Parathyroid adenoma (tissue), 2 donors: ENCODE measurements at regions not wholly inside any gene's neighbourhood (a gene's known extent, or its start where the extent isn't known, plus 50 kb on each side); places are given as distances from the start of the nearest gene placed in this dataset.

Experiments used
- H2AFZ ChIP-seq: fragments of 300-600 bp; sonication (generic); one replicate; pipeline ENCODE4 v1.7.0; 2017; ENCODE audit warnings: antibody characterized with exemption, mild to moderate bottlenecking
- H3K27ac ChIP-seq: fragments of 300-600 bp; sonication (generic); one replicate; pipeline ENCODE4 v1.7.0; 2017
- H3K27me3 ChIP-seq: fragments of 300-600 bp; sonication (generic); one replicate; pipeline ENCODE4 v1.7.0; 2017; ENCODE audit warnings: low read length; ENCODE audit not compliant: control insufficient read depth, insufficient read depth
- H3K36me3 ChIP-seq: fragments of 300-600 bp; sonication (generic); one replicate; pipeline ENCODE4 v1.7.0; 2017; ENCODE audit warnings: low read length; ENCODE audit not compliant: control insufficient read depth, insufficient read depth
- H3K4me1 ChIP-seq: fragments of 300-600 bp; sonication (generic); one replicate; pipeline ENCODE4 v1.7.0; 2017; ENCODE audit warnings: control low read depth
- H3K4me2 ChIP-seq: fragments of 300-600 bp; sonication (generic); one replicate; pipeline ENCODE4 v1.7.0; 2017; ENCODE audit warnings: low read length
- H3K4me3 ChIP-seq: fragments of 300-600 bp; sonication (generic); one replicate; pipeline ENCODE4 v1.7.0; 2017; ENCODE audit warnings: low read depth, low read length
- H3K79me2 ChIP-seq: fragments of 300-600 bp; sonication (generic); one replicate; pipeline ENCODE4 v1.7.0; 2017; ENCODE audit warnings: control low read depth
- H3K9ac ChIP-seq: fragments of 300-600 bp; sonication (generic); one replicate; pipeline ENCODE4 v1.7.0; 2017; ENCODE audit warnings: mild to moderate bottlenecking
- H3K9me3 ChIP-seq: fragments of 300-600 bp; sonication (generic); one replicate; pipeline ENCODE4 v1.7.0; 2017; ENCODE audit warnings: low read length; ENCODE audit not compliant: control insufficient read depth
- TF ChIP-seq, protein P1 (sequence below): fragments of 300-600 bp; sonication (generic); IDR thresholded peaks from one replicate; pipeline ENCODE4 v1.7.0; 2017; ENCODE audit warnings: antibody characterized with exemption, mild to moderate bottlenecking
- donor health status: primary hyperparathyroidism.

DNA sequence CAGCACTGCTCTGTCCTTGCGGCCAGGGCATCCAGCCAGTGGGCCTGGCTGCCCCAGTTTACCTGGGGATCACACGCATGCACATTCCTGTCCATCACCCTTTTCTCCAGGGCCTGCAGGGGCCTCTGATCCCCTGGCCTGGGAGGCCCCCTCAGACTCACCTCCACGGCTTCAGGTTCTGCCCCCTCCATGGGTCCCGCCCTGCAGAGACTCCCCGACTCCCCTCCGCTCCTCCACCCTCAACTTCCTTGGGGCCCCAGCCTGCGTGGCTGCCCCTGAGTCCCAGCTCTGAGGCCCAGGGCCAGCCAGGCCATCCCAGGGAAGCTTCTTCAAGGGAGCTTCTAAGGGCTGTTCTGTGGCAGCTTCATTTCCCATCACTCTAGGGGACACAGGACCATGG lies 324.1 kb downstream of the TCERG1L start:
- Histone ChIP-seq H3K27me3 (no peaks in the 10 kb centered on the region), H3K4me1 (no peaks in the 10 kb centered on the region), H3K4me2 (no peak overlapping the region), H3K4me3 (no peak overlapping the region), H3K9me3 (no peaks in the 10 kb centered on the region), H3K79me2 (no peaks in the 10 kb centered on the region), H3K36me3 (no peaks in the 10 kb centered on the region), H2AFZ (no peak overlapping the region), H3K9ac (no peak overlapping the region), H3K27ac (no peak overlapping the region)
- TF ChIP-seq, protein P1, sequence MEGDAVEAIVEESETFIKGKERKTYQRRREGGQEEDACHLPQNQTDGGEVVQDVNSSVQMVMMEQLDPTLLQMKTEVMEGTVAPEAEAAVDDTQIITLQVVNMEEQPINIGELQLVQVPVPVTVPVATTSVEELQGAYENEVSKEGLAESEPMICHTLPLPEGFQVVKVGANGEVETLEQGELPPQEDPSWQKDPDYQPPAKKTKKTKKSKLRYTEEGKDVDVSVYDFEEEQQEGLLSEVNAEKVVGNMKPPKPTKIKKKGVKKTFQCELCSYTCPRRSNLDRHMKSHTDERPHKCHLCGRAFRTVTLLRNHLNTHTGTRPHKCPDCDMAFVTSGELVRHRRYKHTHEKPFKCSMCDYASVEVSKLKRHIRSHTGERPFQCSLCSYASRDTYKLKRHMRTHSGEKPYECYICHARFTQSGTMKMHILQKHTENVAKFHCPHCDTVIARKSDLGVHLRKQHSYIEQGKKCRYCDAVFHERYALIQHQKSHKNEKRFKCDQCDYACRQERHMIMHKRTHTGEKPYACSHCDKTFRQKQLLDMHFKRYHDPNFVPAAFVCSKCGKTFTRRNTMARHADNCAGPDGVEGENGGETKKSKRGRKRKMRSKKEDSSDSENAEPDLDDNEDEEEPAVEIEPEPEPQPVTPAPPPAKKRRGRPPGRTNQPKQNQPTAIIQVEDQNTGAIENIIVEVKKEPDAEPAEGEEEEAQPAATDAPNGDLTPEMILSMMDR: no peak

DNA sequence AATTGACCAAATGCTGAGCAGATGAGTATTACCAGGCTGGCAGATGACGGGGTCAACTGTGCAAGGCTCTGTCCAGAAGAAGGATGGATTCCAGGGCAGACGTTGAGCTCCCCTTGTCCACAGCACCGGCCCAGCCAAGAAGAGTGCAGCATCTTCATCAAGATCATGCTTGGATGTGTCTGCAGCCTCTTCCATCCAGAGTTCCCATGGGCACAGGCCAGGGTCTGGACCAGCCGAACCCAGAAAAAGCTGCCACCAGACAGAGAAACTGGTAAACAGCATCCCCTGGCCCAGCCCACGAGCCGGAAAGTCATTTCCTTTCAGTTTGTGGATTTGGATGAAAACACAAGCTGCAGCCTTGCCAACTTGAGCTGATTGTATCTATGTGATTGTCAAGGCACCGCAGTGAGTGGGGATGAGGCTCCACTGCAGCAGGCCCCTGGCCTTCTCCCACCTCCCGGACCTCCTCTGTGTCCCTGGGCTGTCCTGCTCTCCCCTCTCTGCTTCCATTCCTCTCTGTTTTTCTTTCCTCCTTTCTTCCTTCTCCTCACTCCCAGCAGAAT lies 321.8 kb downstream of the TCERG1L start:
- Histone ChIP-seq H3K9ac (no peak overlapping the region), H3K4me3 (no peak overlapping the region), H3K27ac (no peak overlapping the region), H3K9me3 (no peaks in the 10 kb centered on the region), H2AFZ (no peak overlapping the region), H3K27me3 (no peaks in the 10 kb centered on the region), H3K36me3 (no peaks in the 10 kb centered on the region), H3K4me2 (no peak overlapping the region), H3K79me2 (no peaks in the 10 kb centered on the region), H3K4me1 (no peaks in the 10 kb centered on the region)
- TF ChIP-seq, protein P1: no peak

DNA sequence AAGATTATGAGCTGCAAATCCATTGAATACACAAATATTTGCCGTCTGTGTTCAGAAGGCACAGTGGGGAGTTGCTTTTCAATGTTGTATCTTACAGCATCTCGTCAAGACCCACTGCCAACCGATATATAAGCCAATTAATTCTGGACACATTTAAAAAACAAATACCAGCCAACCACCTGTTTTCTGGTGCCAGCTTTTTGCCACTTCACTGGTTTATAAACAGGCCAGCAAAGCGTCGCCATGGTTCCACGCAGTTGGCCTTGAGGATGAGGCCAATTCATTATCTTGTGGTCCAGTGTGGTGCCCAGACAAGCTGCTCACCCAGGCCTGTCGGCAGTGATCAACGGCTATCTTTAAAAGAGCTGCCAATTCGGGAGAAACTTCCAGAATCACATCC lies 321.0 kb downstream of the TCERG1L start:
- Histone ChIP-seq H3K4me3 (no peak overlapping the region), H3K79me2 (no peaks in the 10 kb centered on the region), H3K27ac (no peak overlapping the region), H3K4me1 (no peaks in the 10 kb centered on the region), H2AFZ (no peak overlapping the region), H3K4me2 (no peak overlapping the region), H3K27me3 (no peaks in the 10 kb centered on the region), H3K9ac (no peak overlapping the region), H3K36me3 (no peaks in the 10 kb centered on the region), H3K9me3 (no peaks in the 10 kb centered on the region)
- TF ChIP-seq, protein P1: no peak

DNA sequence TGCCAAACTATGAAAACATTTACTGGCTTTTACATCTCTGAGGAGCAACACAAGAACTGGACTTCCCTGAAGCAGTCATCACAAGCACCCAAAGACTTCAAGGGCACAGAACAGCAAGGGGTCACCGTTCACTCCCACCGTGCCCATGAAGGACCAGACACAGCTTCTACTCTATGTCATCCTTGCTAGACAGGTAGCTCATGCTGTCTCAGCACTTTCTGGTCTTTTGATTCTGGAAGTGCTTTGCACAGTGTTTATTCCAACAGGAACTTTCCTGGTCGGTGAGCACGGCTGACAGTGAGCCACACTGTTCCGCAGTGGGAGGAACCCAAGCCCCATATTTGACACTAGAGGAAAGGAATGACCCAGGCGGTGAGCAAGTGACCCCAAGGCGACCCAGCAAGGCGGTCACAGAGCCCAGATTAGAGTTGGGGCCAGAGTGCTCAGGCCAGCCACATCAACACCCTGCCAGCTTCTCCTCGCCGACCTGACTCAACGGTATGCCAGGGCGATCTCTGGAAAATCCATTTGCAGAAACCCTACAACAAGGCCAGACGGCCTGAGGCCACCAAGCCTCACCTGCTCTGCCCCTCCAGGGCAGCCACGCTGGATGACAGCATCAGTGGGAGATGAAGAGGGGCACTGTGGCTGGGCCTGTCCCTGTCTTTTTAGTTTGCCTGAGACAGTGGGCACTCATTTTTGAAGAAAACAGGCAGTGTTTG lies 318.6 kb downstream of the TCERG1L start:
- H3K4me1 ChIP-seq: no peaks in the 10 kb centered on the region
- H3K36me3 ChIP-seq: no peaks in the 10 kb centered on the region
- H3K79me2 ChIP-seq: no peaks in the 10 kb centered on the region
- no peak overlapping the region for H3K4me2 ChIP-seq
- H3K9me3 ChIP-seq: no peaks in the 10 kb centered on the region
- no peak overlapping the region for H3K27ac ChIP-seq
- H3K27me3 ChIP-seq: no peaks in the 10 kb centered on the region
- H3K9ac ChIP-seq: no peak overlapping the region
- TF ChIP-seq, protein P1: no peak
- no peak overlapping the region for H3K4me3 ChIP-seq
- no peak overlapping the region for H2AFZ ChIP-seq

DNA sequence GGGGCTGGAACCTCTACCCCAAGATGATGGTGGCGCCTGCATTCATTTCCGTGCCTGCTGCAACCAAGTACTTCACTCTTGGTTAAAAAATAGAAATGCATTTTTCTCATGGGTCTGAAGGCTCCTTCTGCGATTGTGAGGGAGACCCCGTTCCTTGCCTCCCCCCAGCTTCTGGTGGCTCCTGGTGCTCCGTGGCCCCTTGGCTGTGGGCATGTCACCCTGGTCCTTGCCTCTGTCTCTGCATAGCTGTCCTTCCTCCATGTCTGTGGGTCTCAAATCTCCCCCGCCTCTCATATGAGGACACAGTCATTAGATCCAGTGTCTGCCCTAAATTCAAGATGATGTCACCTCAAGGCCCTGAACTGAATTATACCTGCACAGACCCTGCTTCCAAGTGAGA lies 317.9 kb downstream of the TCERG1L start:
- Histone ChIP-seq H3K4me1 (no peaks in the 10 kb centered on the region), H3K36me3 (no peaks in the 10 kb centered on the region), H3K79me2 (no peaks in the 10 kb centered on the region), H2AFZ (no peak overlapping the region), H3K4me2 (no peak overlapping the region), H3K27me3 (no peaks in the 10 kb centered on the region), H3K4me3 (no peak overlapping the region), H3K9me3 (no peaks in the 10 kb centered on the region), H3K27ac (no peak overlapping the region), H3K9ac (no peak overlapping the region)
- TF ChIP-seq, protein P1: no peak
